ENCODE measurements at regions not wholly inside any gene's neighbourhood (a gene's known extent, or its start where the extent isn't known, plus 50 kb on each side); places are given as distances from the start of the nearest gene placed in this dataset.
"Not testable (repeated sequence)": the region's sequence is repeated elsewhere in the genome, so short reads cannot be mapped to it uniquely, and the experiment has no call there.

- TF ChIP-seq EZH2phosphoT487 (IDR thresholded peaks at IDR 0.05; ENCODE audit: borderline replicate concordance, low read depth, low read length); CTCF (conservative IDR thresholded peaks at IDR 0.05; ENCODE audit: low read length): not testable (repeated sequence)
Measured at GRCh38 chr16:33920761-33921545, 461.5 kb downstream of the TP53TG3F start.

All from OCI-LY7 (cell line).